Tibial artery (tissue), 4 donors: ENCODE measurements at regions not wholly inside any gene's neighbourhood (a gene's known extent, or its start where the extent isn't known, plus 50 kb on each side); places are given as distances from the start of the nearest gene placed in this dataset.

Source experiments
- DNase-seq, 2 donors: peaks; one replicate each; pipeline ENCODE4 v3.0.0-alpha.2; 2019
- H3K27ac ChIP-seq, 2 donors: fragments of 200-600 bp; sonication (generic) in 1 of 2; 1 replicate in 1 of 2; 2 replicates in 1 of 2; pipeline ENCODE4 v1.5.1; 2018 to 2019; ENCODE audit warnings: mild to moderate bottlenecking in 1 of 2
- H3K27me3 ChIP-seq, 2 donors: fragments of 200-600 bp; sonication (generic) in 1 of 2; one replicate each; pipeline versions ENCODE4 v1.5.1 to v1.6.0; 2016 to 2019
- H3K36me3 ChIP-seq, 3 donors: fragments of 200-600 bp; sonication (generic) in 2 of 3; one replicate each; pipeline ENCODE4 v1.5.1; 2016 to 2019; ENCODE audit warnings: mild to moderate bottlenecking in 2 of 3
- H3K4me1 ChIP-seq, 4 donors: fragments of 200-600 bp; sonication (generic) in 2 of 4; 1 replicate in 3 of 4; 2 replicates in 1 of 4; pipeline ENCODE4 v1.5.1; 2016 to 2019
- H3K4me3 ChIP-seq, 2 donors: fragments of 200-600 bp; sonication (generic) in 1 of 2; 1 replicate in 1 of 2; 2 replicates in 1 of 2; pipeline ENCODE4 v1.5.1; 2018 to 2019; ENCODE audit warnings: mild to moderate bottlenecking in 2 of 2
- H3K9me3 ChIP-seq, 3 donors: fragments of 200-600 bp; sonication (generic) in 1 of 3; one replicate each; pipeline ENCODE4 v1.5.1; 2016 to 2019
- CTCF ChIP-seq, 2 experiments: fragments of 200-600 bp in 1 of 2; fragments of 450-650 bp in 1 of 2; IDR thresholded peaks; one replicate each; pipeline ENCODE4 v1.5.1; 2017 to 2019; ENCODE audit warnings: antibody characterized with exemption in 2 of 2, mild to moderate bottlenecking in 1 of 2, moderate library complexity in 1 of 2
- intact Hi-C: fragments of 100-400 bp; cut with DNase I; formaldehyde crosslinking; loops from one replicate; pipeline ENCODE4 v1.15.0; 2023; ENCODE audit warnings: low total_unique reads

GRCh38 chr10:101294109-101294508 is 59.9 kb upstream of the BTRC start:
- TF ChIP-seq CTCF (IDR thresholded peaks at IDR 0.05) = no peak
- no peak overlapping the region for H3K4me3 ChIP-seq
- intact Hi-C loops = no loop called here
- H3K27me3 ChIP-seq = peaks cover 0 to 99% of the 10 kb centered on the region in 2 donors
- DNase-seq = no peak
- no peak overlapping the region for H3K27ac ChIP-seq
- peaks cover 0 to 24% (median 20%) of the 10 kb centered on the region in 4 donors for H3K4me1 ChIP-seq
- H3K9me3 ChIP-seq = no peaks in the 10 kb centered on the region
- H3K36me3 ChIP-seq = no peaks in the 10 kb centered on the region

- intact Hi-C loops = no loop called here
- no peak overlapping the region for H3K27ac ChIP-seq
- no peaks in the 10 kb centered on the region for H3K36me3 ChIP-seq
- no peak for DNase-seq
- no peak overlapping the region for H3K4me3 ChIP-seq
- TF ChIP-seq CTCF (IDR thresholded peaks at IDR 0.05) = no peak
- peaks cover 0 to 91% of the 10 kb centered on the region in 2 donors for H3K27me3 ChIP-seq
- H3K4me1 ChIP-seq = peaks cover 0 to 24% (median 20%) of the 10 kb centered on the region in 4 donors
- no peaks in the 10 kb centered on the region for H3K9me3 ChIP-seq
Measured at GRCh38 chr10:101295261-101295660, 58.7 kb upstream of the BTRC start.

GRCh38 chr10:101297901-101298486 is 56.0 kb upstream of the BTRC start:
- Histone ChIP-seq H3K36me3 (no peaks in the 10 kb centered on the region), H3K4me1 (peaks cover 0 to 4% (median 1%) of the 10 kb centered on the region in 4 donors), H3K9me3 (no peaks in the 10 kb centered on the region), H3K27ac (no peak overlapping the region), H3K4me3 (no peak overlapping the region), H3K27me3 (peaks cover 0 to 76% of the 10 kb centered on the region in 2 donors)
- TF ChIP-seq CTCF (IDR thresholded peaks at IDR 0.05) = peak; percentile 54 to 82
- intact Hi-C loops = no loop called here
- DNase-seq = peak in 1 of 2 donors; percentile 37

- Histone ChIP-seq H3K4me3 (no peak overlapping the region), H3K36me3 (no peaks in the 10 kb centered on the region), H3K27me3 (peaks cover 0 to 73% of the 10 kb centered on the region in 2 donors), H3K27ac (no peak overlapping the region), H3K4me1 (no peaks in the 10 kb centered on the region), H3K9me3 (no peaks in the 10 kb centered on the region)
- intact Hi-C loops = no loop called here
- TF ChIP-seq CTCF (IDR thresholded peaks at IDR 0.05) = no peak
- DNase-seq = no peak
Measured at GRCh38 chr10:101299211-101299610, 54.8 kb upstream of the BTRC start.

- H3K27me3 ChIP-seq = peaks cover 0 to 73% of the 10 kb centered on the region in 2 donors
Measured at GRCh38 chr10:101301111-101301731, 52.7 kb upstream of the BTRC start.

More at GRCh38 chr10:101301111-101301731, 52.7 kb upstream of the BTRC start:
- intact Hi-C loops = loop anchor here (10.0 kb wide), 1 partner anchor 144 kb away; no protein-coding TSS in a partner anchor
- DNase-seq = no peak
- no peak for TF ChIP-seq CTCF (IDR thresholded peaks at IDR 0.05)
- no peaks in the 10 kb centered on the region for H3K4me1 ChIP-seq
- H3K4me3 ChIP-seq = no peak overlapping the region
- H3K9me3 ChIP-seq = no peaks in the 10 kb centered on the region
- H3K27ac ChIP-seq = no peak overlapping the region
- no peaks in the 10 kb centered on the region for H3K36me3 ChIP-seq
